Loucy (cell line): ENCODE measurements at regions not wholly inside any gene's neighbourhood (a gene's known extent, or its start where the extent isn't known, plus 50 kb on each side); places are given as distances from the start of the nearest gene placed in this dataset.

ENCODE experiments used
- CTCF ChIP-seq: fragments of 200-600 bp; sonication (generic); conservative IDR thresholded peaks from 2 replicates; pipeline ENCODE4 v1.5.1; 2014; ENCODE audit warnings: mild to moderate bottlenecking, antibody characterized with exemption, low read length
- EZH2phosphoT487 ChIP-seq: fragments of 200-600 bp; IDR thresholded peaks from 2 replicates; pipeline ENCODE4 v1.6.1; 2018; ENCODE audit warnings: antibody characterized with exemption, mild to moderate bottlenecking, moderate library complexity, borderline replicate concordance

- TF ChIP-seq EZH2phosphoT487 (no peak), CTCF (no peak)
Observed at GRCh38 chr1:239703075-239703474, 316.7 kb downstream of the CHRM3 start.
